Astrocyte of the cerebellum (primary cell): ENCODE measurements at regions not wholly inside any gene's neighbourhood (a gene's known extent, or its start where the extent isn't known, plus 50 kb on each side); places are given as distances from the start of the nearest gene placed in this dataset.

Experiments used
- DNase-seq: peaks from one replicate; pipeline ENCODE4 v3.0.0-alpha.2; 2011; ENCODE audit warnings: low read depth
- H3K4me3 ChIP-seq: 2 replicates; pipeline ENCODE4 v1.5.1; 2011; ENCODE audit warnings: mild to moderate bottlenecking, low read depth, low read length, moderate library complexity
- CTCF ChIP-seq: IDR thresholded peaks from 2 replicates; pipeline ENCODE4 v1.5.1; 2012; ENCODE audit warnings: low read length, low read depth, moderate library complexity, mild to moderate bottlenecking; ENCODE audit errors: missing control alignments
- in situ Hi-C: cut with HindIII; loops from 2 replicates; pipeline ENCODE4 v1.10.0; 2017; ENCODE audit warnings: low sequenced_read_pairs

- DNase-seq = no peak
- in situ Hi-C loops = no loop called here
- TF ChIP-seq CTCF = no peak
- no peak overlapping the region for H3K4me3 ChIP-seq
Observed at GRCh38 chr11:134800130-134800529, 388.1 kb upstream of the B3GAT1 start.

GRCh38 chr11:134799386-134799785, 387.3 kb upstream of the B3GAT1 start:
- DNase-seq = no peak
- in situ Hi-C loops = no loop called here
- no peak for TF ChIP-seq CTCF
- no peak overlapping the region for H3K4me3 ChIP-seq

GRCh38 chr11:134797411-134798089, 385.5 kb upstream of the B3GAT1 start:
- H3K4me3 ChIP-seq = no peak overlapping the region
- DNase-seq = no peak
- TF ChIP-seq CTCF = no peak
- in situ Hi-C loops = no loop called here

GRCh38 chr11:134795017-134795416, 383.0 kb upstream of the B3GAT1 start:
- no peak for TF ChIP-seq CTCF
- in situ Hi-C loops = no loop called here
- DNase-seq = no peak
- H3K4me3 ChIP-seq = no peak overlapping the region

- in situ Hi-C loops = no loop called here
- DNase-seq = no peak
- no peak for TF ChIP-seq CTCF
- H3K4me3 ChIP-seq = no peak overlapping the region
Observed at GRCh38 chr11:134794192-134794591, 382.1 kb upstream of the B3GAT1 start.

- no peak overlapping the region for H3K4me3 ChIP-seq
- no peak for DNase-seq
- in situ Hi-C loops = no loop called here
- no peak for TF ChIP-seq CTCF
Observed at GRCh38 chr11:134792677-134793076, 380.6 kb upstream of the B3GAT1 start.

- no peak overlapping the region for H3K4me3 ChIP-seq
- in situ Hi-C loops = no loop called here
- TF ChIP-seq CTCF = no peak
Observed at GRCh38 chr11:134792044-134792443, 380.0 kb upstream of the B3GAT1 start.

More at GRCh38 chr11:134792044-134792443, 380.0 kb upstream of the B3GAT1 start:
- DNase-seq = no peak
